ENCODE measurements at regions not wholly inside any gene's neighbourhood (a gene's known extent, or its start where the extent isn't known, plus 50 kb on each side); places are given as distances from the start of the nearest gene placed in this dataset.

GRCh38 chr12:118709946-118710345 is 271.4 kb upstream of the SRRM4 start:
- Histone ChIP-seq H3K4me3 (ENCODE audit: low read length, poor library complexity, severe bottlenecking) (no peak overlapping the region), H3K9me3 (ENCODE audit: insufficient read depth, low read depth, low read length) (no peaks in the 10 kb centered on the region), H3K36me3 (ENCODE audit: insufficient read depth, low read length) (no peaks in the 10 kb centered on the region), H3F3A (ENCODE audit: low read depth) (no peaks in the 10 kb centered on the region), H3K79me2 (ENCODE audit: insufficient read depth, low read length) (no peaks in the 10 kb centered on the region), H3K9me2 (replicated peaks; ENCODE audit: low read depth, low read length) (no peaks in the 10 kb centered on the region), H3K4me2 (ENCODE audit: low read depth, low read length, poor library complexity, severe bottlenecking) (no peak overlapping the region), H2AFZ (ENCODE audit: low read length) (no peak overlapping the region), H3K27me3 (ENCODE audit: insufficient read depth, low read length, poor library complexity, severe bottlenecking) (no peaks in the 10 kb centered on the region), H3K9ac (ENCODE audit: low read depth, low read length, poor library complexity, severe bottlenecking) (no peak overlapping the region), H4K20me1 (ENCODE audit: insufficient read depth, low read length, poor library complexity, severe bottlenecking) (no peaks in the 10 kb centered on the region), H3K4me1 (ENCODE audit: insufficient read depth, low read length, poor library complexity, severe bottlenecking) (no peaks in the 10 kb centered on the region)
- TF ChIP-seq EZH2phosphoT487 (IDR thresholded peaks at IDR 0.05; ENCODE audit: borderline replicate concordance) = no peak

GRCh38 chr12:118711185-118711584 is 270.2 kb upstream of the SRRM4 start:
- H3K4me2 ChIP-seq (ENCODE audit: low read depth, low read length, poor library complexity, severe bottlenecking) = no peak overlapping the region
- H2AFZ ChIP-seq (ENCODE audit: low read length) = no peak overlapping the region
- H3K79me2 ChIP-seq (ENCODE audit: insufficient read depth, low read length) = no peaks in the 10 kb centered on the region
- TF ChIP-seq EZH2phosphoT487 (IDR thresholded peaks at IDR 0.05; ENCODE audit: borderline replicate concordance) (no peak), CTCF (conservative IDR thresholded peaks at IDR 0.05; ENCODE audit: low read length) (no peak)
- no peaks in the 10 kb centered on the region for H3K27me3 ChIP-seq (ENCODE audit: insufficient read depth, low read length, poor library complexity, severe bottlenecking)
- no peaks in the 10 kb centered on the region for H3K4me1 ChIP-seq (ENCODE audit: insufficient read depth, low read length, poor library complexity, severe bottlenecking)
- H3K9ac ChIP-seq (ENCODE audit: low read depth, low read length, poor library complexity, severe bottlenecking) = no peak overlapping the region
- no peaks in the 10 kb centered on the region for H3F3A ChIP-seq (ENCODE audit: low read depth)
- no peaks in the 10 kb centered on the region for H3K9me3 ChIP-seq (ENCODE audit: insufficient read depth, low read depth, low read length)
- no peak overlapping the region for H3K4me3 ChIP-seq (ENCODE audit: low read length, poor library complexity, severe bottlenecking)
- no peaks in the 10 kb centered on the region for H3K36me3 ChIP-seq (ENCODE audit: insufficient read depth, low read length)
- H4K20me1 ChIP-seq (ENCODE audit: insufficient read depth, low read length, poor library complexity, severe bottlenecking) = no peaks in the 10 kb centered on the region
- no peaks in the 10 kb centered on the region for H3K9me2 ChIP-seq (replicated peaks; ENCODE audit: low read depth, low read length)

DNA sequence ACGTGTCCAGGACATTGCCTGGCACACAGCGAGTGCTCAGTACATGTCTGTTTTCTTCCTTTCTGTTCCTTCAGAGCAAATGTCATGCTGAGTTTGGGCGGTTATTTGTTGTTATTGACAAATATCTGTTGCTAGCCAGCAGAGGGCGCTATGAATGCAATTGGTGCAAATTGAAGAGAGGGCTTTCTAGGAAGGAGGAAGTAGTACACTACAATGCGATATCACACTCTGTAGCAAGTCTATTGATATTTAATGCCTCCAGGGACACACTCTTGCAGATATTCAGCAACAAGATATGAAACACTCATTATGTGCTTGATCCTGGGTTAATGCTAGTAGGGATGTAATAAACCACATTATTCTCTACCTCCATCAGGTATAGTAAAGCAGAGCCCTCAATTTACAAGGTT is 267.3 kb upstream of the SRRM4 start:
- Histone ChIP-seq H3F3A (ENCODE audit: low read depth) (no peaks in the 10 kb centered on the region), H3K9ac (ENCODE audit: low read depth, low read length, poor library complexity, severe bottlenecking) (no peak overlapping the region), H3K4me2 (ENCODE audit: low read depth, low read length, poor library complexity, severe bottlenecking) (no peak overlapping the region), H3K9me3 (ENCODE audit: insufficient read depth, low read depth, low read length) (no peaks in the 10 kb centered on the region), H3K4me3 (ENCODE audit: low read length, poor library complexity, severe bottlenecking) (no peak overlapping the region), H2AFZ (ENCODE audit: low read length) (no peak overlapping the region), H4K20me1 (ENCODE audit: insufficient read depth, low read length, poor library complexity, severe bottlenecking) (no peaks in the 10 kb centered on the region), H3K4me1 (ENCODE audit: insufficient read depth, low read length, poor library complexity, severe bottlenecking) (no peaks in the 10 kb centered on the region), H3K79me2 (ENCODE audit: insufficient read depth, low read length) (no peaks in the 10 kb centered on the region), H3K9me2 (replicated peaks; ENCODE audit: low read depth, low read length) (no peaks in the 10 kb centered on the region), H3K27me3 (ENCODE audit: insufficient read depth, low read length, poor library complexity, severe bottlenecking) (no peaks in the 10 kb centered on the region), H3K36me3 (ENCODE audit: insufficient read depth, low read length) (no peaks in the 10 kb centered on the region)
- TF ChIP-seq EZH2phosphoT487 (IDR thresholded peaks at IDR 0.05; ENCODE audit: borderline replicate concordance) = no peak
- TF ChIP-seq CTCF (conservative IDR thresholded peaks at IDR 0.05; ENCODE audit: low read length) = peak; percentile 76

GRCh38 chr12:118714500-118714899 is 266.8 kb upstream of the SRRM4 start:
- no peaks in the 10 kb centered on the region for H3K36me3 ChIP-seq (ENCODE audit: insufficient read depth, low read length)
- no peaks in the 10 kb centered on the region for H3K9me3 ChIP-seq (ENCODE audit: insufficient read depth, low read depth, low read length)
- no peaks in the 10 kb centered on the region for H3K4me1 ChIP-seq (ENCODE audit: insufficient read depth, low read length, poor library complexity, severe bottlenecking)
- no peaks in the 10 kb centered on the region for H4K20me1 ChIP-seq (ENCODE audit: insufficient read depth, low read length, poor library complexity, severe bottlenecking)
- H3F3A ChIP-seq (ENCODE audit: low read depth) = no peaks in the 10 kb centered on the region
- H3K9ac ChIP-seq (ENCODE audit: low read depth, low read length, poor library complexity, severe bottlenecking) = no peak overlapping the region
- H3K79me2 ChIP-seq (ENCODE audit: insufficient read depth, low read length) = no peaks in the 10 kb centered on the region
- no peak overlapping the region for H2AFZ ChIP-seq (ENCODE audit: low read length)
- no peak for TF ChIP-seq EZH2phosphoT487 (IDR thresholded peaks at IDR 0.05; ENCODE audit: borderline replicate concordance)
- no peak for TF ChIP-seq CTCF (conservative IDR thresholded peaks at IDR 0.05; ENCODE audit: low read length)
- H3K4me3 ChIP-seq (ENCODE audit: low read length, poor library complexity, severe bottlenecking) = no peak overlapping the region
- no peak overlapping the region for H3K4me2 ChIP-seq (ENCODE audit: low read depth, low read length, poor library complexity, severe bottlenecking)
- no peaks in the 10 kb centered on the region for H3K9me2 ChIP-seq (replicated peaks; ENCODE audit: low read depth, low read length)
- H3K27me3 ChIP-seq (ENCODE audit: insufficient read depth, low read length, poor library complexity, severe bottlenecking) = no peaks in the 10 kb centered on the region
